H1 (cell line): ENCODE measurements at regions not wholly inside any gene's neighbourhood (a gene's known extent, or its start where the extent isn't known, plus 50 kb on each side); places are given as distances from the start of the nearest gene placed in this dataset.

ENCODE experiments used
- CREB1 ChIP-seq: IDR thresholded peaks from 2 replicates; pipeline ENCODE4 v1.6.1; 2012; ENCODE audit warnings: inconsistent platforms
- KDM1A ChIP-seq: fragments of 200-600, 300-600 bp; sonication (generic); IDR thresholded peaks from 2 replicates; pipeline ENCODE4 v1.7.1; 2016; ENCODE audit warnings: mild to moderate bottlenecking, low read length, borderline replicate concordance
- PHF8 ChIP-seq: fragments of 200-600 bp; sonication (generic); conservative IDR thresholded peaks from 2 replicates; pipeline ENCODE4 v1.7.1; 2012; ENCODE audit warnings: low read depth, mild to moderate bottlenecking, inconsistent platforms, low read length, moderate library complexity
- RXRA ChIP-seq: IDR thresholded peaks from 2 replicates; pipeline ENCODE4 v1.6.1; 2011; ENCODE audit warnings: low read depth, mild to moderate bottlenecking, low read length, moderate library complexity; ENCODE audit not compliant: insufficient read depth
- SP4 ChIP-seq: IDR thresholded peaks from 2 replicates; pipeline ENCODE4 v1.6.1; 2012; ENCODE audit warnings: low read length, inconsistent platforms

GRCh38 chr1:208520438-208521099, 276.4 kb upstream of the PLXNA2 start (continued):
- TF ChIP-seq SP4 (no peak), PHF8 (no peak), RXRA (no peak), CREB1 (no peak), KDM1A (no peak)
